ENCODE measurements at regions not wholly inside any gene's neighbourhood (a gene's known extent, or its start where the extent isn't known, plus 50 kb on each side); places are given as distances from the start of the nearest gene placed in this dataset.

GRCh38 chr3:189455641-189456417 lies 175.4 kb upstream of the TP63 start:
- no peak for DNase-seq

DNA sequence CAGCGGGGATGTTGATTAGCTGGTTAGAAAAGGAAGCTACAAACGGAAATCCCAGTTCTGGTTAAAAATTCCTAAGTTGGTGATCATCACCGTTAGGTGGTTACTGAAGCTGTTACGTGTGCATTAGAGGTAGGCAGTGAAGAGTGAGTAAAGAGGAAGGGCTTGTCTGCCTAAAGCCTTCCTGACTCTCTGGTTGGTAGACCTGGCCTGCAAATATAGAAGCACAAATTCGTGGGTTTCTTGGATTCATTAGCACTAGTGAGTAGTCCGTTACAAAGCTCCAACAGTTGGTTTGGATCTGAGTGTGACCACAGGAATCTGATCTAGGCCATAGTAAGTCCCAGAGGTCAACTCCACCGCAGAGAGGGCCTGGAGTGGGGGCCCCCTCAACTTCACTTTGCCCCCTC lies 174.0 kb upstream of the TP63 start:
- DNase-seq, result no peak

DNA sequence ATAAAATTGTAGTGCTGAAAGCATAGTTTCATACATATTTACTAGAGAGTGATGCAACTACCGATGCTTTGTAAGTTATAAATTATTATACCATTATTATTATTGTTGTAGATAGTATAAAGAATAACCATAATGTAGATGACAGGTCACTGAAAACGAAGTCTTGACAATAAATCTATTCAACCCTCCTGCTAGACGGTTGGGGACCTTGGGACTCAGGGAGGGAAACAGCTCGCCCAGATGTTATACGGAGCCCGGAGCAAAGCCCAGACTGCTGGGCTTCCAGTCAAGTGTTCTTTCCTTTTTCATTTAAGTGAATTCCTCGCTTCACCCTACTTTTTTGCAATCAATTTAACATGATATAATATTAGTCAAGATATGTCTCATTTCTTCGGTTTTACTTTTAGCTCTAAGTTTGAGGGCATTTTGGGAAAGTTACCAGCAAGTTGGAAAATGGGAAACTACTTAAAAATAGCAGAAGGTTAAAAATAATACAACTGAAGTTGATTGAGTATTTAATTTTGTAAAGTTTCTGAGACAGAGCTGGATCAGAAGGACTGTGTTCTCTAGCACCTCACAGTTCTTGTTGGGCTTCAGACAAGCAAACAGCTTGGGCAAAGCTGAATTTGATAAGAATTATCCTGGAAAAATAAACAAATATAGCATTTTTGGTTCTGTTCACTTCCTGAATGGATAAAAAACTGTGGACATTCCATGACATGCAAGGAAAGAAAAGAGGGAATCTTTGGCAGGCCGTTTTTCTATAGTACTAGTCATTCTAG lies 173.4 kb upstream of the TP63 start:
- DNase-seq, result no peak

DNA sequence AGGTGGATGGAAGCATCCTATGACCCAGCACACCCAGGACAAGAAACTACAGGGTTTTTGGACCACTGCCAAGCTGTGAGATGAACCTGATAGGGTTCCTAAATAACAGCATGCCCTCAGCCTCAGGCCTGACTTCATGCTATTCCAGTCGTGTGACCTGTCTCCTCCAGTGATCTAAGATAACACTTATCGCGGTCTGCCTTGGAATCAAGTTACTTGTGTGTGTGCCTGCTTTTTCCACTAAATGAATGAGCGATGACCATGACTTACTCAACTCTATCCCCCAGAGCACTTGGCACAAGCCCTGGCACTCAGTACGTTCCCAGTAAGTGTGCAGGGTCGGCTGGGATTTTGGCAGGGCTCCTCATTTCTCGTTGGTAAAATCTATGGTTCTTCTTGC lies 172.7 kb upstream of the TP63 start:
- DNase-seq, result no peak

- no peak for DNase-seq
Measured at GRCh38 chr3:189459231-189459630, 172.0 kb upstream of the TP63 start.

DNA sequence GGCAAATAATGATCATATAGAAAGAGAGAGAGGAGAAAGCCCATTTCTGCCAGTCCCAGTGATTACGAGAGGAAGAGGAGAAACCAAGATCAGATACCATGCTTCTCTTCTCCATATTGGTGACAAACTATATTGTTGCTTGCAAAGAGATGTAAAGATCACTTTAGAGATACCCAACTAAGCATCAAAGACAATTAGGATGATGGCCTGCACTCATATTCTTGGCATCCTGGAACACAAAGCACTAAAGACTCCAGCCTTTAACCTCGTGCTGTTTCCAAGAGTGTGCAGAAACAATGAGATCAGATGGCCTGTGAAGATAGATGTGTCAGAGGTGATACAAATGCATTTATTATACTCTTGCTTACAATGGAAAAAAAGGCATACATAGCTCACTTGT lies 170.7 kb upstream of the TP63 start:
- DNase-seq, result no peak

DNA sequence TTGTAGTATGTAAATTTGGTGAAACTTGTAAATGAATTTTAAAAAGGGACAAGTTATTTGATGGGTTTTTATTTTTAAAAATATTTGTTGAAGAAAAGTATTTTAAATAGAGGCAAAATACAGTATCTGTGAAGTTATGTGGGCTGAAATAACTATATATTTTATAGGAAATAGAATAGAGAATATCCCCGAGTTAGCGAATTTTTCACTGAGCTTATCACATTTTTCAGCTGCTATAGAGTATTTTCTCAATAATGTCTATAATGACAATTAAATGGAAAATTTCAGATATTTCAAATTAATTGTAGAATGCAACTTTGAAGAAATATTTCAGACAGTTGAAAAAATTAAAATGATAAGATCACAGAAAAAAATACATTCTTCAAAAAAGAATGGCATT lies 166.4 kb upstream of the TP63 start:
- no peak for DNase-seq

GRCh38 chr3:189466004-189466403 lies 165.2 kb upstream of the TP63 start:
- DNase-seq, result no peak

- no peak for DNase-seq
Measured at GRCh38 chr3:189467451-189467850, 163.7 kb upstream of the TP63 start.

DNA sequence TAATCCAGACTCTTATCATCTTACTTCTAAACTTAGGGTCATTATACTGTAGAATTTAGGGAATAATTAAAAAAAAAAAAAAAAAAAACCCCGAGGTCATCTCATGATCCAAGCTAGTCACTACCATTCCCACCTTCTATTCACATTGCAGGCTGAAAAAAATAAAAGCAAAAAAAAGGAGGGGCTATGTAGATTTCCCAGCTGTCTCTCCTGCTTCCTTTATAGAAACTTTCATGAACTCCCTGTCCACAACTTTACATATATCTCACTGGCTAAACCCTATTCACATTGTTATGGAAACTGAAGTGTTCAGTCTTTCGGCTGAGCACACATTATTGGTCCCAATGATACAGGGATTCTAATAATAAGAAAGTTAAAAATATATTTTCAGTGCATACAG lies 156.2 kb upstream of the TP63 start:
- no peak for DNase-seq

- DNase-seq, result no peak
Measured at GRCh38 chr3:189477614-189478013, 153.6 kb upstream of the TP63 start.

GRCh38 chr3:189486556-189486955 lies 144.6 kb upstream of the TP63 start:
- DNase-seq, result no peak

DNA sequence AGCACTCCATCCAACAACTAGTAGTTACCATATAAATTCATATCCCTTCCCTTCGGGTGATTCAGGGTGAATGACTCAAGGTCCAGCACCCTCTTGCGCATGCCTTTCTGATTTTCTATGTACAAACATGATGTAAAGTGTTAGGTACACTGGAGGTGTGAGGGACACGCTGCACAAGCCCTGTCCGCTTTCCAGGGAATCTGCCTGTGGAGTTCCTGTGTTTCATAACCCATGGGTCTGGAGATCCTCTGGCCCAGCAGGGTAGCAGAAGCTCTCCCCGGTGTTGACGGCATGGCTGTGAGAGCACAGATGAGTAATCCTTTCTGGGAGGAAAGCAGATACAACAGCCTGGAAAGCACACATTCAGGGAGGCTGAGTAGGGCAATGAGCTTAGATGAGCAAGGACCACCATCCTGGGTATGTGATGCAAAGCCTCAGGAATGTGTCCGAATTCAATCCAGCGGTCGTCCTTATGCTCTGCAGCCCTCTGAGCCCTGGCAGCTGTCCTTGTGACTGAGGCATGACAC lies 142.9 kb upstream of the TP63 start:
- no peak for DNase-seq

GRCh38 chr3:189490337-189490736 lies 140.9 kb upstream of the TP63 start:
- no peak for DNase-seq

DNA sequence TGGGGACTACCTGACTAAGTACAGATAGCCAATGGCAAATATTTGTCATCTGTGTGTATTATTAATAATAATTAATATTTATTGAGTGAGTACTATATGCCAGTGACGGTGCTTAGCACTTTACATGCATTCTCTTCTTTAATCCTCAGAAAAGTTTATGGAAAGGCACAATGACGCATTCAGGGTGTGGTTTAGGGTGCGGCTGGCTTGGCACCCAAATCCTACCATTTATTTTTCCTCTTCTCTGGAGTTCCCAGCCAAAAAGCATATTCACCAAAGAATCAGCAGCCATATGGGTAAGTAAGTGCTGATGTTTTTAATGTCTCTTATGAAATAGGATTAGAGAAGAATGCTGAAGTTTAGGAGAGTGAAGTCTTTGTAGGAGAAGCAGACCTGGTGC lies 140.4 kb upstream of the TP63 start:
- DNase-seq, result no peak

DNA sequence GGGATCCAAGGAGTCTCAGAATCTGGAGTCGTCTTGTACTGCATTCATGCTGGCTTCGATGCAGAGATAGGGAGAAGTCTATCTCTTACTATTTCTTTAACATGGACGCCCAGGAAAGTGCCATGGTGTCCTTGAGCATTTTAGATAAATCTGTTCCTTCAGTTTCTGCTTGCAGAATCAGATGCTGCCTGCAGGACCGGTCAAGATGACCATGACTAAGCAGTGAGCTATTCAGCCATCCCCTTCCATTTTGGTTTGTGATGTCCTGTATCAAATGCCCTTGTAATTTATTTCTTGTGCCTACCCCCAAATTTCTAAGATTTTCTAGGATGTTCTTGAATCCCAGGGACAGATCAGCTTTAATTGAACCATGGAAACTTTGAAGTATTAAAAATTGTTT lies 139.4 kb upstream of the TP63 start:
- no peak for DNase-seq

DNA sequence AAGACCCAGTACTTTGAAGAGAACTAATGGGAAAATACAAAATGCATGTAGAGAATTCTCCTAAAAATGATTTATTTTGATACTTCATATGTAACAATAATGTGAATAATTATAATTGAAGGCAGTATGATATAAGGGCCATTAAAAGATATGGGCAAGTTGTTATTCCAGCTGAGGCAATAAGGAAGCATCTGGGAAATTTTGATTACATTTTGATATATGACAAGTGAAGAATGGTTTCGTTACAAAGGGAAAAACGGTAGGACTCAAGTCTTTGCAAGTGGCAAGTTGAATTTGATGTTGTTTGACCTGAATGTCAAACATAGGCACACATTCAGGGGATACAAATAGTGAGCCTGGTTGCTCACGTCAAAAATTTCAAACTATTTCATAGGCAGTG lies 137.9 kb upstream of the TP63 start:
- no peak for DNase-seq

DNA sequence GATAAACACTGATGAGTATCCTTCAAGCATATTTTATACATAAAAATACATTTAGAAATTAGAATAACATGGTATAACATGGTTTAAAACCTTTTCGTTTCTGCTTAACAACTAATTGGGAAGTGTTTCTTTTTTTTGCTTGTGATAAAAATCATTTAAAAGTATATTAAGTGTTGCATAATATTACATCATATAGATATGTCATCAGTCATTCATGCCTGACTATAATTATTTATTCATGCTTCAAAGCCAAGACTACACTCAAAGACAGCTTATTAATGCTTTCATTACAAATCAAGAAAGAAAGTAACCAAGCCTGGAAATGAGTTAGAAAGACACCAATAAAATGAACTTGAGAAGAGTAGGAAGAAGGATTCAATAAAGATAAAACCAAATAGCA lies 136.6 kb upstream of the TP63 start:
- DNase-seq, result no peak

DNA sequence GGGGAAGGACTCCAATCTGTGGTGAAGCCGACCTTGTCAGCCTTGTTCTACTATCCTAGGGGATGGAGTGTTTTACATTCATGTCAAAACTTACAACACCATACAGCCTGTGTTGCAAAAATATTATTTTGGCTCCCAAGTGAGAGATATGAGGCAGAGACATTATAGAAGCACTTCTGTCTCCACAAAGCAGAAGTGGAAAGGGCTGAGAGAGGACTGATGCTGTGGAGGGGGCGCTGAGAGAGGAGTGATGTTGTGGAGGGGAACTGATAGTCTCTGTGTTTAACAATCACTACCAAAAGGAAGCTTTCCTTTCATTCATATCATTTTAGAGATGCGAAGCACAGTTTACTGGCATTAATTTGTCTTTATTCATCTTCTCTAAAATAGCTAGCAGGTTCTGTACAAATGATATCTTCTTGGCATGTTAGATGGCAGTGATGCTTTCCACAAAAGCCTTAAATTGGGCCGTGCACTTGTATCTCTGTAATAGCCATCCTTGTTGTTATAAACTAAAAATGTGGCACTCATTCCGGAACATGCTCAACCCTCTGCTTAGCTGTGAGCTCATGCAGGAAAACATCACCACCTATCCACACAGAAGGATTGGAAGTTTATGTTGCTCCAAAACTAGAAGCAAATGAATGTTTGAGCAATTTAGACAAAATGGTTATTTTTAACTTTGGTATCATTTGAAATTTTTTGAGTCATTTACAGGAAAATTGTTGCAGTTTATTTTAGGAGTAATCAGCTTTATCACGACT lies 134.6 kb upstream of the TP63 start:
- no peak for DNase-seq

DNA sequence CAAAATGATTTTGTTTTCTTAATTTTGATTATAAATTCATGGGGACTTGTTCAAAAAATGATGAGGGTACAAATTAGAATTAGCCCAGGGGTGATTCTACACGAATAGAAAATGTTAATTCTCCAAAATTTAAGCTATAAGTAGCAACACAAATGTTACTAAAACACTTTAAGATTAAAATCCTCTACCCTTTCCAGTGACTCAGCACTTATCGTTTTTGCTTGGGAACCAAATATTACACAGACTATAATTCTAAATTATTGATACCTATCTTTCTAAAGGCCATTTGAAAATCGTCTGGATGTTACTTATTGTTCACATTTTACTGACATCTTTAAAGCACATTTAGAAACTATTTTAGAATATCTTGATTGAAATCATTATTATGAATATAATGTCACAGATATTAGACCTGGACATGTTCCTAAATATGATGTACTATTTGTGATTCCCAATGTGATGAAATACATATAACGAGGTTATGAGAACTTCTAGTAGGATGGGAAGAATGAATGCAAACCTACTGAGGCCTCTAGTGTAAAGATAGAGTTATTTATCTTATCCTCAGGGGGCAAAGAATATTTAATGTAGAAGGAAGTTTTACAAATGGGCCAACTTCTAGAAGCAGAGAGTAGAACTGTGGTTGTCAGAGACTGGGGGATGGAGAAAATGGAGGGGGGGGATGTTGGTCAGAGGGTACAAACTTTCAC lies 132.0 kb upstream of the TP63 start:
- DNase-seq, result no peak

DNA sequence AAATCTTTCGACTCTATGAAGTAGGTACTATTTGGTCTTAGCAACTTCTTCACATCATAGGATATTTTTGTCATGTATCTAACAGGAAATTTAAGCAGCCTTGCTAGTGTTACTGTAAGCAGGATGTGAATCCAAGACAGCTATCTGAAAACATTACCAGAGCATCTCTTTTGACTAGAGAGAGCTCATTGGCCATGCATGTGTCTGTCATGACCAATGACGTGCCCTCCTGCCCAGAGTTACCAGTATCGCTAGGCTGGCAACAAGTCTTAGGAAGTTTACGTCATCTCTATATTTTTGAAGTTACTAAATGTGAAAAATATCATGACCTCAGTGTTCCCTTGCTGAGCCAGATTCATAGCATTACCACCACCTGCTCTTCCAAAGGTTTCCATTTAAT lies 130.9 kb upstream of the TP63 start:
- no peak for DNase-seq

DNA sequence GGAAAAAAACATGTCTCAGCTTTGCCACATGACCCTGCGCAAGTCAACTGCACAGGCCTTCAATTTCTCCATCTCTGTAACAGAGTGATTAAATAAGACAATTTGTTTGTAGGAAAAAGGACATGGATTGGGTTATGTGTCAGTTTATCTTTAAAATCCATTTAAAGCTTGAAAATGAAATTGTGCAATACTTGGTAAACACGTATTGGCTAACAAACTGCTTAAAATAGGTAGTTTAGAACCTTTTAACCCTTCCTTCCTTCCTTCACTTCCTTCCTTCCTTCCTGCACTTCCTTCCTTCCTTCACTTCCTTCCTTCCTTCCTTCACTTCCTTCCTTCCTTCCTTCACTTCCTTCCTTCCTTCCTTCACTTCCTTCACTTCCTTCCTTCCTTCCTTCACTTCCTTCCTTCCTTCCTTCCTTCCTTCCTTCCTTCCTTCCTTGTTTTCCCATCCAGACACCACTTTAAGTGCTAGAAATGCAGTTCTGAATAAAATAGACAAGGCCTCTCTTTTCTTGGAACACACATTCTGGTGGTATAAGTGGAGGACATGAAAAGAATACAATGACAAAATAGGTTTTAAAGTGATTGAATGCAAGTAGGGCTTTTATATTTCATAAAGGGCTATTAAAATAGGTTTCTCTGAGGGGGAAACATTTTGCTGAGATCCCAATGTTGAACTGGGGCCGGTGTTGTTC lies 130.2 kb upstream of the TP63 start:
- DNase-seq, result no peak

All from stimulated activated naive CD4-positive, alpha-beta T cell (primary cell).